ENCODE measurements at regions not wholly inside any gene's neighbourhood (a gene's known extent, or its start where the extent isn't known, plus 50 kb on each side); places are given as distances from the start of the nearest gene placed in this dataset.

- TF ChIP-seq, protein P1, sequence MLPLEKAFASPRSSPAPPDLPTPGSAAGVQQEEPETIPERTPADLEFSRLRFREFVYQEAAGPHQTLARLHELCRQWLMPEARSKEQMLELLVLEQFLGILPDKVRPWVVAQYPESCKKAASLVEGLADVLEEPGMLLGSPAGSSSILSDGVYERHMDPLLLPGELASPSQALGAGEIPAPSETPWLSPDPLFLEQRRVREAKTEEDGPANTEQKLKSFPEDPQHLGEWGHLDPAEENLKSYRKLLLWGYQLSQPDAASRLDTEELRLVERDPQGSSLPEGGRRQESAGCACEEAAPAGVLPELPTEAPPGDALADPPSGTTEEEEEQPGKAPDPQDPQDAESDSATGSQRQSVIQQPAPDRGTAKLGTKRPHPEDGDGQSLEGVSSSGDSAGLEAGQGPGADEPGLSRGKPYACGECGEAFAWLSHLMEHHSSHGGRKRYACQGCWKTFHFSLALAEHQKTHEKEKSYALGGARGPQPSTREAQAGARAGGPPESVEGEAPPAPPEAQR (CRISPR knock-in tag; IDR thresholded peaks at IDR 0.05): no peak
These were observed 257.2 kb upstream of the THBS1 start (continued) for GRCh38 chr15:39323706-39324105.

DNA sequence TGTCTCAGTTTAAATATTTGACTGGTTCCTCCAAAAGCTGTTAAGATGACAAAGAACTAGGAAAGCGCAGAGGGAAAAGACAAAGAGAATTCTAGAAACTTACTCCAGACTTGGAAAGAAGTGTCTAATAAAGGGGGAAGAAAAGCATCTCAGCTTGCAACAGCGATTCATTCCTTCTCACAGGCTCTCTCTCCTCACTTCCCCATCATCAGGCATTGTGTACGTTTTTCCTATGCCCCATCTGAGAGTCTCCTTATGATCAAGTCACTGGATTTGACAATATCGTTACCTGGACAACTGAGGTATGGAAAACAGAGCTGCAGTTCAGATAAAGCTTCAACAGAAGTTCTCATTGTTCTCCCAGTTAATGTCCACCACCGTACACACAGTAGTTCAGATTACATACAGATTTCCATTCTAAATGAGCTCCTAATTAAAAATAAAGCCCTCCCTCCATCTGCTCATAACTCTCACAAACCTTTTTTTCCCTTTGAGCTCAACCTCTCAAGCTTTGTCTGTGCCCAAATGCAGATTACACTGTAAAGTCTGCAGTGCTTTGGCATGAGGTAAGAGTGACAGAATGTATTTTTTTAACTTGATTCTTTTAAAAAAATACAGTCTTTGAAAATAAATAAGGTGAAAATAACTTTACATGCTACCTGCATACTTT, 254.4 kb upstream of the THBS1 start:
- H3K4me3 Mint-ChIP-seq: no peak overlapping the region
- peaks cover 3% of the 10 kb centered on the region; the same call in 1 of the 2 replicates for H3K36me3 Mint-ChIP-seq
- no peaks in the 10 kb centered on the region for H3K4me1 Mint-ChIP-seq
- POLR2A ChIA-PET: no interaction called here
- no peak for DNase-seq (ENCODE audit: low spot score)
- no peak for TF ChIP-seq CTCF (IDR thresholded peaks at IDR 0.05)
- no peak for TF ChIP-seq ATF3 (CRISPR knock-in tag; conservative IDR thresholded peaks at IDR 0.05)
- TF ChIP-seq GABPB1 (CRISPR knock-in tag; IDR thresholded peaks at IDR 0.05): no peak
- TF ChIP-seq ELF4 (CRISPR knock-in tag; IDR thresholded peaks at IDR 0.05; ENCODE audit: low read depth): no peak
- TF ChIP-seq ERG (CRISPR knock-in tag; IDR thresholded peaks at IDR 0.05): no peak
- no peak for TF ChIP-seq NFYB (CRISPR knock-in tag; conservative IDR thresholded peaks at IDR 0.05; ENCODE audit: low read depth)
- no peak for ATAC-seq
- no peaks in the 10 kb centered on the region for H3K27me3 Mint-ChIP-seq (ENCODE audit: low read depth)
- CTCF ChIA-PET: no interaction called here
- H3K27ac Mint-ChIP-seq: no peak overlapping the region
- H3K9me3 Mint-ChIP-seq: peaks cover 4% of the 10 kb centered on the region; the same call in 1 of the 2 replicates

DNA sequence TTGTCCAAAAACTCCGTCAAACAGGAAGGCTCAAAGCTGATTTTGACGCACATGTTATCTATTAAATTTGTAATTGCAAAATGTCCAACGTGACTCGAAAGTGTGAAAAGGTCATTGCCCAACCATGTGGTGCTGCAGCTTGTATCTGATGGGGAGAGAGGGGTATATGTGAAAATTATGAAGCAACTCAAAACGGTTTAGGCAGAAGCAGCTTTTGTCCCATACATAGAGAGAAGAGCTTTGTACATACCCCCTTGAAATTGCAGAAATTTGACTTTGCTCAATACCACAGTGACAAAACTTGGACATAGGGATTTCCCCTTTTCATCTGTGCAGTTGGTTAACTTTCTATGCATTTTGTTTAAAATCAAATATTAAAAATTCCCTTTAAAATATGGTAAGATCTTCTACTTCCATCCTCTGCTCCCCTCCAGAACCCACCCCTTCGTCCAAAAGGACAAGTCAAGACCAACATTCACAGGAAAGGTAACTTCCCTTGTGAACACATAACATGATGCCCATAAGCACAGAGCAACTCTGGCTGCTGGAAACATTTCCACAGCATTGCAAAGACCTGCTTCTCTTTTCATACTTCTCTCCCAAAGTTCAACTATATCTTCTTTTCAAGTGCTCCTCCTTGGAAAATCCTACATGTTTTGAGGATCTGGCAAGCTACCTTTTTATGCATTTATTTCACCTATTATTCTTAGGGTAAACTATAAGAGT, 253.7 kb upstream of the THBS1 start:
- no peak overlapping the region for H3K27ac Mint-ChIP-seq
- H3K27me3 Mint-ChIP-seq (ENCODE audit: low read depth): no peaks in the 10 kb centered on the region
- ATAC-seq: no peak
- no peak for TF ChIP-seq ATF1 (CRISPR knock-in tag; IDR thresholded peaks at IDR 0.05)
- TF ChIP-seq ELF4 (CRISPR knock-in tag; IDR thresholded peaks at IDR 0.05; ENCODE audit: low read depth): no peak
- no peak for TF ChIP-seq MYBL2 (CRISPR knock-in tag; IDR thresholded peaks at IDR 0.05)
- no peak for TF ChIP-seq NR3C1 (CRISPR knock-in tag; conservative IDR thresholded peaks at IDR 0.05; ENCODE audit: low read depth)
- TF ChIP-seq, protein P2, sequence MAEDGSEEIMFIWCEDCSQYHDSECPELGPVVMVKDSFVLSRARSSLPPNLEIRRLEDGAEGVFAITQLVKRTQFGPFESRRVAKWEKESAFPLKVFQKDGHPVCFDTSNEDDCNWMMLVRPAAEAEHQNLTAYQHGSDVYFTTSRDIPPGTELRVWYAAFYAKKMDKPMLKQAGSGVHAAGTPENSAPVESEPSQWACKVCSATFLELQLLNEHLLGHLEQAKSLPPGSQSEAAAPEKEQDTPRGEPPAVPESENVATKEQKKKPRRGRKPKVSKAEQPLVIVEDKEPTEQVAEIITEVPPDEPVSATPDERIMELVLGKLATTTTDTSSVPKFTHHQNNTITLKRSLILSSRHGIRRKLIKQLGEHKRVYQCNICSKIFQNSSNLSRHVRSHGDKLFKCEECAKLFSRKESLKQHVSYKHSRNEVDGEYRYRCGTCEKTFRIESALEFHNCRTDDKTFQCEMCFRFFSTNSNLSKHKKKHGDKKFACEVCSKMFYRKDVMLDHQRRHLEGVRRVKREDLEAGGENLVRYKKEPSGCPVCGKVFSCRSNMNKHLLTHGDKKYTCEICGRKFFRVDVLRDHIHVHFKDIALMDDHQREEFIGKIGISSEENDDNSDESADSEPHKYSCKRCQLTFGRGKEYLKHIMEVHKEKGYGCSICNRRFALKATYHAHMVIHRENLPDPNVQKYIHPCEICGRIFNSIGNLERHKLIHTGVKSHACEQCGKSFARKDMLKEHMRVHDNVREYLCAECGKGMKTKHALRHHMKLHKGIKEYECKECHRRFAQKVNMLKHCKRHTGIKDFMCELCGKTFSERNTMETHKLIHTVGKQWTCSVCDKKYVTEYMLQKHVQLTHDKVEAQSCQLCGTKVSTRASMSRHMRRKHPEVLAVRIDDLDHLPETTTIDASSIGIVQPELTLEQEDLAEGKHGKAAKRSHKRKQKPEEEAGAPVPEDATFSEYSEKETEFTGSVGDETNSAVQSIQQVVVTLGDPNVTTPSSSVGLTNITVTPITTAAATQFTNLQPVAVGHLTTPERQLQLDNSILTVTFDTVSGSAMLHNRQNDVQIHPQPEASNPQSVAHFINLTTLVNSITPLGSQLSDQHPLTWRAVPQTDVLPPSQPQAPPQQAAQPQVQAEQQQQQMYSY (CRISPR knock-in tag; IDR thresholded peaks at IDR 0.05): no peak
- no peaks in the 10 kb centered on the region for H3K4me1 Mint-ChIP-seq
- no peaks in the 10 kb centered on the region for H3K36me3 Mint-ChIP-seq
- ChIA-PET POLR2A (no interaction called here), CTCF (no interaction called here)
- no peak overlapping the region for H3K4me3 Mint-ChIP-seq
- no peak for DNase-seq (ENCODE audit: low spot score)
- no peaks in the 10 kb centered on the region for H3K9me3 Mint-ChIP-seq
